Parathyroid adenoma (tissue), 2 donors: ENCODE measurements at regions not wholly inside any gene's neighbourhood (a gene's known extent, or its start where the extent isn't known, plus 50 kb on each side); places are given as distances from the start of the nearest gene placed in this dataset.

Experiments
- H2AFZ ChIP-seq: fragments of 300-600 bp; sonication (generic); one replicate; pipeline ENCODE4 v1.7.0; 2017; ENCODE audit warnings: antibody characterized with exemption, mild to moderate bottlenecking
- H3K27ac ChIP-seq: fragments of 300-600 bp; sonication (generic); one replicate; pipeline ENCODE4 v1.7.0; 2017
- H3K27me3 ChIP-seq: fragments of 300-600 bp; sonication (generic); one replicate; pipeline ENCODE4 v1.7.0; 2017; ENCODE audit warnings: low read length; ENCODE audit not compliant: control insufficient read depth, insufficient read depth
- H3K36me3 ChIP-seq: fragments of 300-600 bp; sonication (generic); one replicate; pipeline ENCODE4 v1.7.0; 2017; ENCODE audit warnings: low read length; ENCODE audit not compliant: control insufficient read depth, insufficient read depth
- H3K4me1 ChIP-seq: fragments of 300-600 bp; sonication (generic); one replicate; pipeline ENCODE4 v1.7.0; 2017; ENCODE audit warnings: control low read depth
- H3K4me2 ChIP-seq: fragments of 300-600 bp; sonication (generic); one replicate; pipeline ENCODE4 v1.7.0; 2017; ENCODE audit warnings: low read length
- H3K4me3 ChIP-seq: fragments of 300-600 bp; sonication (generic); one replicate; pipeline ENCODE4 v1.7.0; 2017; ENCODE audit warnings: low read depth, low read length
- H3K79me2 ChIP-seq: fragments of 300-600 bp; sonication (generic); one replicate; pipeline ENCODE4 v1.7.0; 2017; ENCODE audit warnings: control low read depth
- H3K9ac ChIP-seq: fragments of 300-600 bp; sonication (generic); one replicate; pipeline ENCODE4 v1.7.0; 2017; ENCODE audit warnings: mild to moderate bottlenecking
- H3K9me3 ChIP-seq: fragments of 300-600 bp; sonication (generic); one replicate; pipeline ENCODE4 v1.7.0; 2017; ENCODE audit warnings: low read length; ENCODE audit not compliant: control insufficient read depth
- CTCF ChIP-seq: fragments of 300-600 bp; sonication (generic); IDR thresholded peaks from one replicate; pipeline ENCODE4 v1.7.0; 2017; ENCODE audit warnings: antibody characterized with exemption, mild to moderate bottlenecking
- donor health status: primary hyperparathyroidism.

DNA sequence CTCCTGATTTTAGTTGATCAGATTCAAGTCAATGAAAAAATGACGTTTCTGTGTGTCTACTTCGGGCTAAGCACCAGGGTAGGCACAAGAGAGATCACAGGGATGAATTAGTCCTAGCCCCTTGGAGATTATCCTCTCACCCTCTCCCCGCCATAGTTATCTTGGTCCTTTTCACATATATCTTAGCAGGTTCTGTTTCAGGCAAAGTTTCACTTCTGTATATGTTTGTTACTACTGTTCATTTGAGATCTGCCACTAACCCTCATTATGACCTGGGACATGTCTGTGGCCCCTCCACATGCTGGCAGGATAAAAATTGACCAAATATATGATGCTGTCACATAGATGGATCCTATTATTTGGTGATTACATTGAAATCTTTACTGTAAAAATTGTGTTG, 186.1 kb downstream of the AASDHPPT start:
- no peak overlapping the region for H3K4me2 ChIP-seq
- H3K4me1 ChIP-seq, result no peaks in the 10 kb centered on the region
- no peaks in the 10 kb centered on the region for H3K79me2 ChIP-seq
- TF ChIP-seq CTCF, result no peak
- no peak overlapping the region for H3K9ac ChIP-seq
- no peaks in the 10 kb centered on the region for H3K36me3 ChIP-seq
- H3K9me3 ChIP-seq, result no peaks in the 10 kb centered on the region
- H3K27ac ChIP-seq, result no peak overlapping the region
- no peaks in the 10 kb centered on the region for H3K27me3 ChIP-seq
- no peak overlapping the region for H3K4me3 ChIP-seq
- no peak overlapping the region for H2AFZ ChIP-seq

- TF ChIP-seq CTCF, result no peak
- no peak overlapping the region for H2AFZ ChIP-seq
- H3K36me3 ChIP-seq, result no peaks in the 10 kb centered on the region
- no peak overlapping the region for H3K4me3 ChIP-seq
- H3K4me2 ChIP-seq, result no peak overlapping the region
- no peaks in the 10 kb centered on the region for H3K79me2 ChIP-seq
- no peaks in the 10 kb centered on the region for H3K27me3 ChIP-seq
- no peaks in the 10 kb centered on the region for H3K4me1 ChIP-seq
- H3K9me3 ChIP-seq, result no peaks in the 10 kb centered on the region
- H3K9ac ChIP-seq, result no peak overlapping the region
- H3K27ac ChIP-seq, result no peak overlapping the region
Measured at GRCh38 chr11:106271086-106271485, 193.6 kb downstream of the AASDHPPT start.

DNA sequence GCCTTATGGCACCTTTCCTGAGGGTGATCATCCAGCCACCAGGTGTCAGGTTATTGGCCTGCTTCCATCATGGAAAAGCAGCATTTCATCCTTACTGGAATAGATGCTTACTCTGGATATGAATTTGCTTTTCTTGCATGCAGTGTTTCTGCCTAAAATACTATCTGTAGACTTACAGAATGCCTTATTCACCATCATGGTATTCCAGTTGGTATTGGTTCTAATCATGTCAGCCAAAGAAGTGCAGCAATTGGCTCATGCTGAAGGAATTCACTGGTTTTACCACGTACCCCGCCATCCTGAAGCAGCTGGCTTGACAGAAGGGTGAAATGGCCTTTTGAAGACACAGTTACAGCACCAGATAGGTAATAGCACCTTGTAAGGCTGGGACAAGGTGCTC, 194.2 kb downstream of the AASDHPPT start:
- TF ChIP-seq CTCF, result no peak
- H3K9me3 ChIP-seq, result no peaks in the 10 kb centered on the region
- no peak overlapping the region for H2AFZ ChIP-seq
- no peak overlapping the region for H3K9ac ChIP-seq
- H3K36me3 ChIP-seq, result no peaks in the 10 kb centered on the region
- no peaks in the 10 kb centered on the region for H3K27me3 ChIP-seq
- H3K27ac ChIP-seq, result no peak overlapping the region
- H3K4me2 ChIP-seq, result no peak overlapping the region
- H3K79me2 ChIP-seq, result no peaks in the 10 kb centered on the region
- no peaks in the 10 kb centered on the region for H3K4me1 ChIP-seq
- H3K4me3 ChIP-seq, result no peak overlapping the region

DNA sequence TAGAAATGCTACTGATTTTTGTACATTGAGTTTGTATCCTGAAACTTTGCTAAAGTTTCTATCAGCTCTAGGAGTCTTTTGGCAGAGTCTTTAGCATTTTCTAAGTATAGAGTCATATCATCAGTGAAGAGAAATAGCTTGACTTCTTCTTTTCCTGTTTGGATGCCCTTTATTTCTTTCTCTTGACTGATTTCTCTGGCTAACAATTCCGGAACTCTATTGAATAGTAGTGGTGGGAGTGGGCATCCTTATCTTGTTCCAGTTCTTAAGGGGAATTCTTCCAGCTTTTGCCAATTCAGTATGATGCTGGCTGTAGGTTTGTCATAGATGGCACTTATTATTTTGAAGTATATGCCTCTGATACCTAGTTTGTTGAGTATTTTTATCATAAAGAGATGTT, 197.7 kb downstream of the AASDHPPT start:
- H3K36me3 ChIP-seq, result no peaks in the 10 kb centered on the region
- H3K9ac ChIP-seq, result no peak overlapping the region
- H3K27ac ChIP-seq, result no peak overlapping the region
- H3K79me2 ChIP-seq, result no peaks in the 10 kb centered on the region
- H3K4me3 ChIP-seq, result no peak overlapping the region
- TF ChIP-seq CTCF, result no peak
- H2AFZ ChIP-seq, result no peak overlapping the region
- H3K4me1 ChIP-seq, result no peaks in the 10 kb centered on the region
- no peak overlapping the region for H3K4me2 ChIP-seq
- H3K27me3 ChIP-seq, result no peaks in the 10 kb centered on the region
- no peaks in the 10 kb centered on the region for H3K9me3 ChIP-seq

DNA sequence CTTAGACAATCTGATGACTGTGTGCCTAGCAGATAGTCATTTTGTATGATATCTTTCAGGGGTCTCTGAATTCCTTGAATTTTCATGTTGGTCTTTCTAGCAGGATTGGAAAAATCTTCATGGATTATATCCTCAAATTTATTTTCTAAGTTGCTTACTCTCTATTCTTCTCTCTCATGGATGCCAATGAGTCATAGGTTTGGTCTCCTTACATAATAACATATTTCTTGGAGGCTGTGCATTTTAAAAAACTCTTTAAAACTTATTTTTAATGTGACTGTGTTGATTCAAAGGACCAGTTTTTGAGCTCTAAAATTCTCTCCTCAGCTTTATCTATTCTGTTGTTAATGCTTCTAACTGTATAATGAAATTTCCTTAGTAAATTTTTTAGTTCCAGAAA, 198.7 kb downstream of the AASDHPPT start:
- Histone ChIP-seq H3K79me2 (no peaks in the 10 kb centered on the region), H2AFZ (no peak overlapping the region), H3K9me3 (no peaks in the 10 kb centered on the region), H3K4me2 (no peak overlapping the region), H3K36me3 (no peaks in the 10 kb centered on the region), H3K9ac (no peak overlapping the region), H3K27me3 (no peaks in the 10 kb centered on the region), H3K4me3 (no peak overlapping the region), H3K4me1 (no peaks in the 10 kb centered on the region), H3K27ac (no peak overlapping the region)
- no peak for TF ChIP-seq CTCF
